Body of pancreas (tissue), 4 donors: ENCODE measurements at regions not wholly inside any gene's neighbourhood (a gene's known extent, or its start where the extent isn't known, plus 50 kb on each side); places are given as distances from the start of the nearest gene placed in this dataset.

ENCODE experiments used
- POLR2A ChIP-seq, 3 donors: fragments of 450-650 bp; IDR thresholded peaks; one replicate each; pipeline ENCODE4 v1.6.1; 2016; ENCODE audit warnings: antibody characterized with exemption in 3 of 3, mild to moderate bottlenecking in 2 of 3
- TF ChIP-seq, protein P1 (sequence below), 7 experiments: fragments of 450-650 bp in 4 of 7; fragments of 200-600 bp in 3 of 7; sonication (generic) in 3 of 7; IDR thresholded peaks; one replicate each; pipeline ENCODE4 v1.5.1; 2016 to 2019; ENCODE audit warnings: antibody characterized with exemption in 7 of 7

- no peak for TF ChIP-seq POLR2A (IDR thresholded peaks at IDR 0.05)
- TF ChIP-seq, protein P1, sequence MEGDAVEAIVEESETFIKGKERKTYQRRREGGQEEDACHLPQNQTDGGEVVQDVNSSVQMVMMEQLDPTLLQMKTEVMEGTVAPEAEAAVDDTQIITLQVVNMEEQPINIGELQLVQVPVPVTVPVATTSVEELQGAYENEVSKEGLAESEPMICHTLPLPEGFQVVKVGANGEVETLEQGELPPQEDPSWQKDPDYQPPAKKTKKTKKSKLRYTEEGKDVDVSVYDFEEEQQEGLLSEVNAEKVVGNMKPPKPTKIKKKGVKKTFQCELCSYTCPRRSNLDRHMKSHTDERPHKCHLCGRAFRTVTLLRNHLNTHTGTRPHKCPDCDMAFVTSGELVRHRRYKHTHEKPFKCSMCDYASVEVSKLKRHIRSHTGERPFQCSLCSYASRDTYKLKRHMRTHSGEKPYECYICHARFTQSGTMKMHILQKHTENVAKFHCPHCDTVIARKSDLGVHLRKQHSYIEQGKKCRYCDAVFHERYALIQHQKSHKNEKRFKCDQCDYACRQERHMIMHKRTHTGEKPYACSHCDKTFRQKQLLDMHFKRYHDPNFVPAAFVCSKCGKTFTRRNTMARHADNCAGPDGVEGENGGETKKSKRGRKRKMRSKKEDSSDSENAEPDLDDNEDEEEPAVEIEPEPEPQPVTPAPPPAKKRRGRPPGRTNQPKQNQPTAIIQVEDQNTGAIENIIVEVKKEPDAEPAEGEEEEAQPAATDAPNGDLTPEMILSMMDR (IDR thresholded peaks at IDR 0.05) = no peak
Measured at GRCh38 chr7:49611951-49612350, 161.5 kb upstream of the VWC2 start.
